Thyroid gland (tissue), 4 donors: ENCODE measurements at regions not wholly inside any gene's neighbourhood (a gene's known extent, or its start where the extent isn't known, plus 50 kb on each side); places are given as distances from the start of the nearest gene placed in this dataset.

Experiments used
- POLR2A ChIP-seq, 2 donors: fragments of 450-650 bp; IDR thresholded peaks; one replicate each; pipeline ENCODE4 v1.6.1; 2017; ENCODE audit warnings: antibody characterized with exemption in 2 of 2, mild to moderate bottlenecking in 2 of 2, moderate library complexity in 1 of 2
- TF ChIP-seq, protein P1 (sequence below), 6 experiments: fragments of 200-600 bp in 3 of 6; fragments of 450-650 bp in 3 of 6; sonication (generic) in 3 of 6; IDR thresholded peaks; one replicate each; pipeline ENCODE4 v1.5.1; 2016 to 2019; ENCODE audit warnings: antibody characterized with exemption in 6 of 6, mild to moderate bottlenecking in 2 of 6, inconsistent platforms in 1 of 6, moderate library complexity in 1 of 6

DNA sequence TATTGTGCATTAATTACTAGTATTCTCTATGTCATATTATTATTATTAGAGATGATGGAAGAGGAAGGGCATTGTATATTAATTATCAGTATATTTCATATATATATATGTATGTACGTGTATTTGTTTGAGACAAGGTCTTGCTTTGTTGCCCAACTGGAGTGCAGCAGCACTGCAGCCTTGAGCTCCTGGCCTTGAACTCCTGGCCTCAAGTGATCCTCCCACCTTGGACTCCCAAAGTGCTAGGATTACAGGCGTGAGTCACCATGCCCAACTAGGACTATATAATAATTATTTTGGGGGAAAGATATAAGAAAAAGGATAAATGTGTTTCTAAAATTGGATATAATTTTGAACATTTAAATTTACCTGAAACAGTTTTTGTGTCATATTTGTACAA lies 63.2 kb upstream of the USP24 start:
- TF ChIP-seq, protein P1, sequence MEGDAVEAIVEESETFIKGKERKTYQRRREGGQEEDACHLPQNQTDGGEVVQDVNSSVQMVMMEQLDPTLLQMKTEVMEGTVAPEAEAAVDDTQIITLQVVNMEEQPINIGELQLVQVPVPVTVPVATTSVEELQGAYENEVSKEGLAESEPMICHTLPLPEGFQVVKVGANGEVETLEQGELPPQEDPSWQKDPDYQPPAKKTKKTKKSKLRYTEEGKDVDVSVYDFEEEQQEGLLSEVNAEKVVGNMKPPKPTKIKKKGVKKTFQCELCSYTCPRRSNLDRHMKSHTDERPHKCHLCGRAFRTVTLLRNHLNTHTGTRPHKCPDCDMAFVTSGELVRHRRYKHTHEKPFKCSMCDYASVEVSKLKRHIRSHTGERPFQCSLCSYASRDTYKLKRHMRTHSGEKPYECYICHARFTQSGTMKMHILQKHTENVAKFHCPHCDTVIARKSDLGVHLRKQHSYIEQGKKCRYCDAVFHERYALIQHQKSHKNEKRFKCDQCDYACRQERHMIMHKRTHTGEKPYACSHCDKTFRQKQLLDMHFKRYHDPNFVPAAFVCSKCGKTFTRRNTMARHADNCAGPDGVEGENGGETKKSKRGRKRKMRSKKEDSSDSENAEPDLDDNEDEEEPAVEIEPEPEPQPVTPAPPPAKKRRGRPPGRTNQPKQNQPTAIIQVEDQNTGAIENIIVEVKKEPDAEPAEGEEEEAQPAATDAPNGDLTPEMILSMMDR (IDR thresholded peaks at IDR 0.05) = no peak
- TF ChIP-seq POLR2A (IDR thresholded peaks at IDR 0.05) = no peak
